SU-DHL-6 (cell line): ENCODE measurements at regions not wholly inside any gene's neighbourhood (a gene's known extent, or its start where the extent isn't known, plus 50 kb on each side); places are given as distances from the start of the nearest gene placed in this dataset.

Experiments used
- CTCF ChIP-seq: fragments of 200-600 bp; sonication (generic); IDR thresholded peaks from one replicate; pipeline ENCODE4 v1.5.1; 2017; ENCODE audit warnings: antibody characterized with exemption, mild to moderate bottlenecking, low read length, moderate library complexity; ENCODE audit not compliant: insufficient read depth, poor library complexity, severe bottlenecking
- EZH2phosphoT487 ChIP-seq: fragments of 200-600 bp; sonication (generic), shearing (Covaris generic); conservative IDR thresholded peaks from 2 replicates; pipeline ENCODE4 v1.6.1; 2018; ENCODE audit warnings: mild to moderate bottlenecking, antibody characterized with exemption, low read length, moderate library complexity, mixed read lengths

DNA sequence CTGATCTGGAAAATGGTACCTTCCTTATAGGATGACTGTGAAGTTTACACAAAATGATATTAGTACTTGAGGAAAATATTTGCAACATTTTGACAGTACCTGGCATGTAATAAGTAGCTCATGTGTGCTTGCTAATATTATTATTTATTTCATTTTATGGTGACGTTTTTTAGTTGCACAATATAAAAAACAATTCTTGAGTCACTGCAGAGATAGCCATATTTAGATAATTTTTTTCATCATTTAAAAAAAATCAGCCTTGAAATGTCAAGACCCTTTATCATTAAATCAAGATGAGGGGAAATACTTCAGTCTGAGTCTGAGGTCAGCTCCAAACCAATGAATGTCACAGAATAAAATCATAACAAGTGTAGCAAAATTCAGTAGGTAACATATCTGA lies 196.8 kb upstream of the RUNX1 start:
- TF ChIP-seq CTCF, result no peak
- no peak for TF ChIP-seq EZH2phosphoT487
